WTC11 (cell line): ENCODE measurements at regions not wholly inside any gene's neighbourhood (a gene's known extent, or its start where the extent isn't known, plus 50 kb on each side); places are given as distances from the start of the nearest gene placed in this dataset.

Experiments
- ATAC-seq: fragments of 200-7000 bp; cut with Tn5 transposase; 2 replicates; pipeline ENCODE4 v1.10.0; 2021; ENCODE audit warnings: mild to moderate bottlenecking, moderate library complexity
- CTCF ChIA-PET: fragments of 300-600 bp; sonication (Branson Sonifier 250); formaldehyde crosslinking; loops from one replicate; lab custom pipeline; 2021; ENCODE audit warnings: antibody characterized with exemption; lab: Charles Lee
- POLR2A ChIA-PET: fragments of 350-600 bp; sonication (Branson Sonifier 250); formaldehyde crosslinking; loops from one replicate; lab custom pipeline; 2021; ENCODE audit warnings: antibody characterized with exemption; lab: Charles Lee
- DNase-seq: peaks from one replicate; pipeline ENCODE4 v3.0.0; 2021; ENCODE audit warnings: low spot score
- H3K27ac Mint-ChIP-seq: 2 replicates; pipeline ENCODE4 v1.8.0; 2021; ENCODE audit warnings: mixed read lengths
- H3K27me3 Mint-ChIP-seq: 2 replicates; pipeline ENCODE4 v1.8.0; 2021; ENCODE audit warnings: low read depth, mild to moderate bottlenecking, moderate library complexity, mixed read lengths
- H3K36me3 Mint-ChIP-seq: 2 replicates; pipeline ENCODE4 v1.8.0; 2021; ENCODE audit warnings: mixed read lengths
- H3K4me1 Mint-ChIP-seq: 2 replicates; pipeline ENCODE4 v1.8.0; 2022; ENCODE audit warnings: mixed read lengths
- H3K4me3 Mint-ChIP-seq: 2 replicates; pipeline ENCODE4 v1.8.0; 2021; ENCODE audit warnings: mild to moderate bottlenecking, moderate library complexity, mixed read lengths
- H3K9me3 Mint-ChIP-seq: 2 replicates; pipeline ENCODE4 v1.8.0; 2021; ENCODE audit warnings: mixed read lengths
- E2F4 ChIP-seq: sonication (generic); formaldehyde crosslinking; IDR thresholded peaks from 2 replicates; pipeline ENCODE4 v1.8.1; 2022; ENCODE audit warnings: low read depth, mild to moderate bottlenecking, moderate library complexity, missing genetic modification reagents, borderline replicate concordance
- ELF4 ChIP-seq: sonication (generic); formaldehyde crosslinking; IDR thresholded peaks from 2 replicates; pipeline ENCODE4 v1.8.1; 2022; ENCODE audit warnings: low read depth, mild to moderate bottlenecking, moderate library complexity, missing genetic modification reagents
- ERG ChIP-seq: fragments of 250-450 bp; sonication (Bioruptor Pico); IDR thresholded peaks from 2 replicates; pipeline ENCODE4 v1.8.0; 2021; ENCODE audit warnings: mild to moderate bottlenecking
- FOXJ3 ChIP-seq: sonication (generic); formaldehyde crosslinking; IDR thresholded peaks from 2 replicates; pipeline ENCODE4 v1.9.0; 2021; ENCODE audit warnings: missing genetic modification reagents, mild to moderate bottlenecking, borderline replicate concordance
- IRF1 ChIP-seq: sonication (generic); formaldehyde crosslinking; IDR thresholded peaks from 2 replicates; pipeline ENCODE4 v1.8.0; 2023; ENCODE audit warnings: missing genetic modification reagents
- NR3C1 ChIP-seq: sonication (generic); formaldehyde crosslinking; conservative IDR thresholded peaks from 2 replicates; pipeline ENCODE4 v1.8.1; 2023; ENCODE audit warnings: low read depth, mild to moderate bottlenecking, missing genetic modification reagents
- PRRX2 ChIP-seq: fragments of 250-450 bp; sonication (Bioruptor Pico); IDR thresholded peaks from 2 replicates; pipeline ENCODE4 v1.8.0; 2021; ENCODE audit warnings: mild to moderate bottlenecking
- SMAD3 ChIP-seq: sonication (generic); formaldehyde crosslinking; IDR thresholded peaks from 2 replicates; pipeline ENCODE4 v1.8.0; 2022; ENCODE audit warnings: missing genetic modification reagents, mild to moderate bottlenecking, borderline replicate concordance
- SOX15 ChIP-seq: fragments of 250-450 bp; sonication (Bioruptor Pico); IDR thresholded peaks from 2 replicates; pipeline ENCODE4 v1.9.0; 2021; ENCODE audit warnings: mild to moderate bottlenecking
- SP1 ChIP-seq: sonication (generic); formaldehyde crosslinking; conservative IDR thresholded peaks from 2 replicates; pipeline ENCODE4 v1.8.1; 2022; ENCODE audit warnings: missing genetic modification reagents
- TCF7 ChIP-seq: sonication (generic); formaldehyde crosslinking; IDR thresholded peaks from 2 replicates; pipeline ENCODE4 v1.8.0; 2022; ENCODE audit warnings: mild to moderate bottlenecking, low read depth, missing genetic modification reagents, moderate library complexity
- TP53 ChIP-seq: sonication (generic); formaldehyde crosslinking; IDR thresholded peaks from 2 replicates; pipeline ENCODE4 v1.8.1; 2023; ENCODE audit warnings: mild to moderate bottlenecking, missing genetic modification reagents
- ZNF121 ChIP-seq: sonication (generic); formaldehyde crosslinking; IDR thresholded peaks from 2 replicates; pipeline ENCODE4 v1.8.0; 2023; ENCODE audit warnings: missing genetic modification reagents
- ZNF219 ChIP-seq: sonication (generic); formaldehyde crosslinking; IDR thresholded peaks from 2 replicates; pipeline ENCODE4 v1.8.0; 2023; ENCODE audit warnings: missing genetic modification reagents, mild to moderate bottlenecking, borderline replicate concordance
- ZNF512 ChIP-seq: sonication (generic); formaldehyde crosslinking; IDR thresholded peaks from 2 replicates; pipeline ENCODE4 v1.8.1; 2022; ENCODE audit warnings: missing genetic modification reagents, borderline replicate concordance
- TF ChIP-seq, protein P1 (sequence below): sonication (generic); formaldehyde crosslinking; IDR thresholded peaks from 2 replicates; pipeline ENCODE4 v1.8.1; 2022; ENCODE audit warnings: low read depth, missing genetic modification reagents, borderline replicate concordance
- TF ChIP-seq, protein P2 (sequence below): sonication (generic); formaldehyde crosslinking; IDR thresholded peaks from 2 replicates; pipeline ENCODE4 v1.8.0; 2022; ENCODE audit warnings: mild to moderate bottlenecking, missing genetic modification reagents
- TF ChIP-seq, protein P3 (sequence below): fragments of 250-450 bp; sonication (Bioruptor Pico); IDR thresholded peaks from 2 replicates; pipeline ENCODE4 v1.9.0; 2021; ENCODE audit warnings: mild to moderate bottlenecking, borderline replicate concordance
- TF ChIP-seq, protein P4 (sequence below): sonication (generic); formaldehyde crosslinking; IDR thresholded peaks from 2 replicates; pipeline ENCODE4 v1.8.0; 2023; ENCODE audit warnings: mild to moderate bottlenecking, missing genetic modification reagents

DNA sequence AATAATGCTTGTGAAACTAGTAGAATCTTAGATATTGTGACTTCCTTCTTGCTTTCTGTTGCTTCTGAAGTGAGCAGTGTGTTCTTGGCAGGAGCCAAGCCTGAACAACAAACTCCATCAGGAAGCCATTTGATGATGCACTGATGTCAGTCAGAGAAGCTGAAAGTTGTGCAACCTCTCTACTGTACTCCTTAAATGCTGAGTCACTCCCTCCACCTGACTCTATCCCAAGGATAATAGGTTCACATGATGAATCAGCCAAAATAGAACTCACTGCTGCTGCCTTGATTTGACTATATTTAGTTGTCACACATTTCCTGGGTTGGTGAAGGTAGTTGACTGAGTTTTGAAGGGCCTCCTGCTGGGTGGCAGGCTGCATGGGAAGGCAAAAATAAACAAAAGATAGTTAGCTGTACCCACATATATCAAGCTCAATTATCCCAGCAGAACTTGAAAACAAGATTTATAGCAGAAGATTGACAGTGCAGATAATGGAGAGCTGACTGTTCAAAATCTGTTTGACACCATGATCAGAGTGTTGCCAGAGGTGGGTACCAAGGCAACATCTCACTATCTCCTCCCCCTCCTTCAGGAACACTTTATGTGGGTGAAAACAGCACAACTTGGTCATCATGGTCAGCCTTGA, 328.4 kb upstream of the DPH6 start (continued):
- TF ChIP-seq, protein P1, sequence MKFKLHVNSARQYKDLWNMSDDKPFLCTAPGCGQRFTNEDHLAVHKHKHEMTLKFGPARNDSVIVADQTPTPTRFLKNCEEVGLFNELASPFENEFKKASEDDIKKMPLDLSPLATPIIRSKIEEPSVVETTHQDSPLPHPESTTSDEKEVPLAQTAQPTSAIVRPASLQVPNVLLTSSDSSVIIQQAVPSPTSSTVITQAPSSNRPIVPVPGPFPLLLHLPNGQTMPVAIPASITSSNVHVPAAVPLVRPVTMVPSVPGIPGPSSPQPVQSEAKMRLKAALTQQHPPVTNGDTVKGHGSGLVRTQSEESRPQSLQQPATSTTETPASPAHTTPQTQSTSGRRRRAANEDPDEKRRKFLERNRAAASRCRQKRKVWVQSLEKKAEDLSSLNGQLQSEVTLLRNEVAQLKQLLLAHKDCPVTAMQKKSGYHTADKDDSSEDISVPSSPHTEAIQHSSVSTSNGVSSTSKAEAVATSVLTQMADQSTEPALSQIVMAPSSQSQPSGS (CRISPR knock-in tag): no peak
- TF ChIP-seq TCF7 (CRISPR knock-in tag): no peak
- TF ChIP-seq ZNF512 (CRISPR knock-in tag): no peak
- no peak for TF ChIP-seq NR3C1

DNA sequence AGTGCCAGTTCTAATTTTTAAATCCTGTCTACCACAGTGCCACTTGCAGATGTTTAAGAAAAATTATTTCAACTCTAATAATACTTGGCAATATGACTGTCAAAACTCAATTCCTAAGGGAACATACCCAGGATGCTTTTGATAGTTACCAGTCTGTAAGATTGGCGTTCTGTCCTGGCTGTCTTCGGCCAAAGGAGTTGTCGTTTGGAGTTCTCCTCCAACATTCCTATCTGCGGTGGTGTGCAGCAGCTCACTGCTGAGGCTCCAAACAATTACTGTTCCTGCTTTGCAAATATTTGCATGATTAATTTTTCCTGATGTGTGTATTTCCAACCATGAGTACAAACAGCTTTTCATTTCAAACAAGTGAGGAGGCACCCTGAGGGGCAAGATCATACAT, 330.8 kb upstream of the DPH6 start:
- ChIA-PET POLR2A (no interaction called here), CTCF (no interaction called here)
- peaks cover 4% of the 10 kb centered on the region; the same call in 1 of the 2 replicates for H3K36me3 Mint-ChIP-seq
- H3K9me3 Mint-ChIP-seq: peaks cover 14% of the 10 kb centered on the region
- no peak for TF ChIP-seq PRRX2 (CRISPR knock-in tag)
- TF ChIP-seq, protein P2, sequence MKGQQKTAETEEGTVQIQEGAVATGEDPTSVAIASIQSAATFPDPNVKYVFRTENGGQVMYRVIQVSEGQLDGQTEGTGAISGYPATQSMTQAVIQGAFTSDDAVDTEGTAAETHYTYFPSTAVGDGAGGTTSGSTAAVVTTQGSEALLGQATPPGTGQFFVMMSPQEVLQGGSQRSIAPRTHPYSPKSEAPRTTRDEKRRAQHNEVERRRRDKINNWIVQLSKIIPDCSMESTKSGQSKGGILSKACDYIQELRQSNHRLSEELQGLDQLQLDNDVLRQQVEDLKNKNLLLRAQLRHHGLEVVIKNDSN (CRISPR knock-in tag): no peak
- no peak for TF ChIP-seq SMAD3 (CRISPR knock-in tag)
- TF ChIP-seq ZNF219 (CRISPR knock-in tag): no peak
- TF ChIP-seq IRF1 (CRISPR knock-in tag): no peak
- TF ChIP-seq, all 79 proteins: peak for 0
- no peak for ATAC-seq
- no peak for DNase-seq
- H3K4me3 Mint-ChIP-seq: no peak overlapping the region
- H3K4me1 Mint-ChIP-seq: no peaks in the 10 kb centered on the region; the same call in none of the 2 replicates
- no peak overlapping the region for H3K27ac Mint-ChIP-seq
- no peaks in the 10 kb centered on the region for H3K27me3 Mint-ChIP-seq

DNA sequence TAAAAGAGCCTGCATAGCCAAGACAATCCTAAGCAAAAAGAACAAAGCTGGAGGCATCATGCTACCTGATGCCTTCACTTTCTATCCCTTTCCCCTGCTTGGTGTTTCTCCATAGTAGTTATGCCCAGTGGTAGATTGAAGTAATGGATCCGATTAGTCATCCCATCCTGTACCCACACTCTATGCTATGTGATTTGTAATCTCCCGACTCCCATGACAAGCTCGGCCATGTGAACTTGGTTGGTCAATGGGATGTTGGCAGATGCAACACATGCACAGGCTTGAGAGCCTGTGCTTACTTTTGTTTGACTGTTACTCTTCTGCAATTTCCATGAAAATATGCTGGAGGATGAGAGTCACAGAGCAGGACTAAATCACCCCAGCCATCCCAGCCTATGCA, 334.9 kb upstream of the DPH6 start:
- H3K9me3 Mint-ChIP-seq: peaks cover 14% of the 10 kb centered on the region
- ChIA-PET POLR2A (no interaction called here), CTCF (no interaction called here)
- H3K27ac Mint-ChIP-seq: no peak overlapping the region
- ATAC-seq: no peak
- no peak for DNase-seq
- peaks cover 4% of the 10 kb centered on the region; the same call in 1 of the 2 replicates for H3K36me3 Mint-ChIP-seq
- no peak overlapping the region for H3K4me3 Mint-ChIP-seq
- TF ChIP-seq, protein P3, sequence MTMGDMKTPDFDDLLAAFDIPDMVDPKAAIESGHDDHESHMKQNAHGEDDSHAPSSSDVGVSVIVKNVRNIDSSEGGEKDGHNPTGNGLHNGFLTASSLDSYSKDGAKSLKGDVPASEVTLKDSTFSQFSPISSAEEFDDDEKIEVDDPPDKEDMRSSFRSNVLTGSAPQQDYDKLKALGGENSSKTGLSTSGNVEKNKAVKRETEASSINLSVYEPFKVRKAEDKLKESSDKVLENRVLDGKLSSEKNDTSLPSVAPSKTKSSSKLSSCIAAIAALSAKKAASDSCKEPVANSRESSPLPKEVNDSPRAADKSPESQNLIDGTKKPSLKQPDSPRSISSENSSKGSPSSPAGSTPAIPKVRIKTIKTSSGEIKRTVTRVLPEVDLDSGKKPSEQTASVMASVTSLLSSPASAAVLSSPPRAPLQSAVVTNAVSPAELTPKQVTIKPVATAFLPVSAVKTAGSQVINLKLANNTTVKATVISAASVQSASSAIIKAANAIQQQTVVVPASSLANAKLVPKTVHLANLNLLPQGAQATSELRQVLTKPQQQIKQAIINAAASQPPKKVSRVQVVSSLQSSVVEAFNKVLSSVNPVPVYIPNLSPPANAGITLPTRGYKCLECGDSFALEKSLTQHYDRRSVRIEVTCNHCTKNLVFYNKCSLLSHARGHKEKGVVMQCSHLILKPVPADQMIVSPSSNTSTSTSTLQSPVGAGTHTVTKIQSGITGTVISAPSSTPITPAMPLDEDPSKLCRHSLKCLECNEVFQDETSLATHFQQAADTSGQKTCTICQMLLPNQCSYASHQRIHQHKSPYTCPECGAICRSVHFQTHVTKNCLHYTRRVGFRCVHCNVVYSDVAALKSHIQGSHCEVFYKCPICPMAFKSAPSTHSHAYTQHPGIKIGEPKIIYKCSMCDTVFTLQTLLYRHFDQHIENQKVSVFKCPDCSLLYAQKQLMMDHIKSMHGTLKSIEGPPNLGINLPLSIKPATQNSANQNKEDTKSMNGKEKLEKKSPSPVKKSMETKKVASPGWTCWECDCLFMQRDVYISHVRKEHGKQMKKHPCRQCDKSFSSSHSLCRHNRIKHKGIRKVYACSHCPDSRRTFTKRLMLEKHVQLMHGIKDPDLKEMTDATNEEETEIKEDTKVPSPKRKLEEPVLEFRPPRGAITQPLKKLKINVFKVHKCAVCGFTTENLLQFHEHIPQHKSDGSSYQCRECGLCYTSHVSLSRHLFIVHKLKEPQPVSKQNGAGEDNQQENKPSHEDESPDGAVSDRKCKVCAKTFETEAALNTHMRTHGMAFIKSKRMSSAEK (CRISPR knock-in tag): no peak
- TF ChIP-seq TP53 (CRISPR knock-in tag) (no peak), FOXJ3 (no peak), SOX15 (CRISPR knock-in tag) (no peak), ELF4 (no peak), ZNF121 (CRISPR knock-in tag) (no peak), E2F4 (no peak), SP1 (no peak), ERG (CRISPR knock-in tag) (no peak)
- TF ChIP-seq, protein P4, sequence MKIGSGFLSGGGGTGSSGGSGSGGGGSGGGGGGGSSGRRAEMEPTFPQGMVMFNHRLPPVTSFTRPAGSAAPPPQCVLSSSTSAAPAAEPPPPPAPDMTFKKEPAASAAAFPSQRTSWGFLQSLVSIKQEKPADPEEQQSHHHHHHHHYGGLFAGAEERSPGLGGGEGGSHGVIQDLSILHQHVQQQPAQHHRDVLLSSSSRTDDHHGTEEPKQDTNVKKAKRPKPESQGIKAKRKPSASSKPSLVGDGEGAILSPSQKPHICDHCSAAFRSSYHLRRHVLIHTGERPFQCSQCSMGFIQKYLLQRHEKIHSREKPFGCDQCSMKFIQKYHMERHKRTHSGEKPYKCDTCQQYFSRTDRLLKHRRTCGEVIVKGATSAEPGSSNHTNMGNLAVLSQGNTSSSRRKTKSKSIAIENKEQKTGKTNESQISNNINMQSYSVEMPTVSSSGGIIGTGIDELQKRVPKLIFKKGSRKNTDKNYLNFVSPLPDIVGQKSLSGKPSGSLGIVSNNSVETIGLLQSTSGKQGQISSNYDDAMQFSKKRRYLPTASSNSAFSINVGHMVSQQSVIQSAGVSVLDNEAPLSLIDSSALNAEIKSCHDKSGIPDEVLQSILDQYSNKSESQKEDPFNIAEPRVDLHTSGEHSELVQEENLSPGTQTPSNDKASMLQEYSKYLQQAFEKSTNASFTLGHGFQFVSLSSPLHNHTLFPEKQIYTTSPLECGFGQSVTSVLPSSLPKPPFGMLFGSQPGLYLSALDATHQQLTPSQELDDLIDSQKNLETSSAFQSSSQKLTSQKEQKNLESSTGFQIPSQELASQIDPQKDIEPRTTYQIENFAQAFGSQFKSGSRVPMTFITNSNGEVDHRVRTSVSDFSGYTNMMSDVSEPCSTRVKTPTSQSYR: no peak
- H3K27me3 Mint-ChIP-seq: no peaks in the 10 kb centered on the region
- H3K4me1 Mint-ChIP-seq: no peaks in the 10 kb centered on the region; the same call in 1 of the 2 replicates
